CD4-positive, alpha-beta T cell treated with Interleukin-15 for 1 hour (primary cell): ENCODE measurements at regions not wholly inside any gene's neighbourhood (a gene's known extent, or its start where the extent isn't known, plus 50 kb on each side); places are given as distances from the start of the nearest gene placed in this dataset.

Experiments used
- DNase-seq: peaks from one replicate; pipeline ENCODE4 v3.0.0-alpha.2; 2020

GRCh38 chr6:44500074-44500473, 112.6 kb downstream of the CDC5L start:
- DNase-seq: no peak

DNA sequence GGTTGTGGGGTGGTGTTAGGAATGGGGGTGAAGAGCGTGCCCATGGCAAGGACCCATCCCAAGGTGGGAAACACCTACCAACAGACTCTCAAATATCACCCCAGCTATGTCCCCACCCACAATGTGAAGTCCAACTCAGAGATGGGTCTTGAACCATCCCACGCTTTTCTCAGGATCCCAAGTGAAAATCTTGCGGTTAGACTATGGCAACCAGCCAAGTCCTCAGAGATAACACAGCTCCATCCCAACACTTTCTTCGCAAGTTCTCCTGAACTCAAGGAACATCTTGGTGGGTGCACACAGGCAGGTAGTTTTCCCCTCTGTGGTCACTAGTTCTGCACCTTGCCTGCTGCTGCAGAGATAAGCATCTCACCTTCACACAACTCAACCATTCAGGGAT, 116.0 kb downstream of the CDC5L start:
- DNase-seq: no peak

- no peak for DNase-seq
Measured at GRCh38 chr6:44504301-44504791, 116.8 kb downstream of the CDC5L start.

DNA sequence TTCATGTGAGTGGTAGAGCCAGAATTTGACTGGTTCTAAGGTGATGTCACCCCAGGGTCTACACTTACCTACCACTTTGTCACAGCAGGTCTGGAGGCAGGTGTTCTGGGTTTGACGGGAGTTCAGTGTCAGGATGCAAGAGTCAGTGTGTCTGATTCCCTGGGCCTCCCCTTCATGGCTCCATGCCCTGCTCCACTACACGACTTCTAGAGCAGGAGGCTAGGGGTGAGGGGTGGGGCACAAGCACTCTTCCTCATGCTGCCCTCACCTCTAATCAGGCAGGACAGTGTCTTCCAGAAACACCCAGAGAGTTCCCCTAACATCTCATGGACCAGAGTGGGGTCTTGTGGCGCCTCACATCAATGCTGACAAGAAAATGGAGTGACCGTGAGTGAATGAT, 118.2 kb downstream of the CDC5L start:
- DNase-seq: no peak

GRCh38 chr6:44507014-44507413, 119.5 kb downstream of the CDC5L start:
- DNase-seq: no peak

DNA sequence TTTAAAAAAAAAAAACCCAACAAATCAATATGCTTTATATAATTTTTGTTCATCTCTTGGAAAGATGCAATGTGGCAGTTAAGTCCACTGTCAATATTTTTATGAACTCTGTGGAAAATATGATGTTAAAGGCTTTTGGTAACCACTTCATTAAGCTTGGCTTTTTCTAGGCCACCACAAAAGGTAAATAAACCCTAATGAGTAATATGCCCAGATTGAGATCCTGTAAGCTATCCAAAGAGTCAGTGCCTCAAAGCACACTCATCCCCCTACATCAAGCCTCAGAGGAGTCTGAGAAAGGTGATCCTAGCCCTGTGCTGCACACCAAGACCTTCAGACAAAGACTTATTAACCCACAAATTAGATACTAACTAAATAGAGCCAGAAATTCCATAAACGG, 121.1 kb downstream of the CDC5L start:
- DNase-seq: no peak

GRCh38 chr6:44511126-44511525, 123.6 kb downstream of the CDC5L start:
- no peak for DNase-seq

- no peak for DNase-seq
Measured at GRCh38 chr6:44512868-44513741, 125.6 kb downstream of the CDC5L start.

DNA sequence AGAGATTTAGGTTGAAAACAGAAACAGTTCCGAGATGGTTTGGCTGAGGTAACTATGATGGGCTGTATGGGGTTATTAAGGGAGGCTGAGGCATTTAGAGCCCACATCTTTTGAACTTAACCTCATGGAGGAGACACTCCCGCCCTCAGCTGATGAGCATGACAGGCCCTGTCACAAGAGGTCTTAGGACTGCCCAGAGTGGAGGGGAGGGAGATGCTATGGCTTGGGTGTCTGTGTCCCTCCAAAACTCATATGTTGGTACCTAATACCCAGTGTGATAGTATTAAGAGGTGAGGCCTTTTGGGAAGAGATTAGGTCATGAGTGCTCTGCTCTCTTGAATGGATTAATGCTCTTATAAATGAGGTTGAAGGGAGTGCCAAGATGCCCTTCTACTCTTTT, 126.6 kb downstream of the CDC5L start:
- DNase-seq: no peak

- no peak for DNase-seq
Measured at GRCh38 chr6:44514576-44515193, 127.2 kb downstream of the CDC5L start.

- DNase-seq: no peak
Measured at GRCh38 chr6:44522871-44523270, 135.4 kb downstream of the CDC5L start.

DNA sequence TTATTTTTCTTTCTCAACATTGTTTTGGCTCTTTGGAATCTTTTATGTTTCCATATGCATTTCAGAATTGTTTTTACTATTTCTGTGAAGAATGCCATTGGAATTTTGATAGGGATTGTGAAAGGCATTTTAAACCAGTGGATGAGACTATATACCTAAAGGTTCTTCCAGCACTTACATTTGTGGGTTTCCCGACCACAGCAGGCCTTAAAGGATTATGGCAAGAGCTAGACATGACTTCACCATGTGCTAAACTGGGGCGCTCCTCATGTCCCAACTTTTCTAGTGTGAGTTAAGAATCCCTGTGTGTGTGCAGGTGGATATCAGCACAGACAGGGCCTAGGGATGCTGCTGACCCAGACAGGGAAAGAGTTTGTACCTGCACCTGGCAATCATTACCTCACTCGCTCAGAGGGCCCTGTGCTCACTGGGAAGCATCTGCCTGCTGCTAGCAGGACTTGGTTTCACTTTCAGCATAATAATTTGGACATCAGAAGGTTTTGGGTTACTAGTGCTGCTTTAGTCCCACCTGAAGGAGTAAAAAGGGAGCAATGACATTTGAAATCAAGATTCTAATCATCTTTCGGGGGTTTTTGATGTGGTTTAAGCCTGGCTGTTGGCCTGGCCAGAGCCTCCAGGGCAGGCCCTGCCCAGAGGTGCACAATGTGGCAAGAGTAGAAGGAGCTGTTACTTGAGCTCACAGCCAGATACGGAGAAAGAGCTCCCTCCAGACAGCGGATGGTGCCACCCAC, 137.1 kb downstream of the CDC5L start:
- no peak for DNase-seq

DNA sequence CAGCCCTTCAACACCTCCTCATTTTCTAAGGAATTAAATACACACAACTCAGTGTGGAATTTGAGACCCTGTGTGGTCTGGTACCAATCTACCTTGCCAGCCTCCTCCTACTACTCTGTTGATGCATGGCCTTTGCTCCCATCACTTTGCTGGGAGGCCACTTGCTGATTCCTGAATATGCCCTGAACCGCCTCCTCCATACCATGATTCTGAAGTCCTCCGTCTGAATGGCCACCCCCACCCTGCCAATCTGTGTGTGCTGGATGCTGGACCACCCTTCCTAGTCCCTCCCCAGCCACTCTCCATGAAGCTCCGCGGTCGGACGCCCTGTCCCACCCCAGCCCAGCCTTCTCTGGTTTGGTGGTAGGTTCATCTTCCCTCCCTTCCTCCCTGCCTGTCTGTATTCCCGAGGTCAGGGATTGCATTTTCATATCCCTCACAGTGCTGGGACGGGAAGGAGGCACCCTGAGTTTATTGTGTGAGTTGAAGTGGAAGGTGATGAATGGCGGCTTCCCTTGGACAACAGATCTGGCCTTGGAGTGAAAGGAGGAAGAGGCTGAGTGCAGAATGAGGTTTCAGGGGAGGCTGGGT, 138.3 kb downstream of the CDC5L start:
- DNase-seq: no peak

DNA sequence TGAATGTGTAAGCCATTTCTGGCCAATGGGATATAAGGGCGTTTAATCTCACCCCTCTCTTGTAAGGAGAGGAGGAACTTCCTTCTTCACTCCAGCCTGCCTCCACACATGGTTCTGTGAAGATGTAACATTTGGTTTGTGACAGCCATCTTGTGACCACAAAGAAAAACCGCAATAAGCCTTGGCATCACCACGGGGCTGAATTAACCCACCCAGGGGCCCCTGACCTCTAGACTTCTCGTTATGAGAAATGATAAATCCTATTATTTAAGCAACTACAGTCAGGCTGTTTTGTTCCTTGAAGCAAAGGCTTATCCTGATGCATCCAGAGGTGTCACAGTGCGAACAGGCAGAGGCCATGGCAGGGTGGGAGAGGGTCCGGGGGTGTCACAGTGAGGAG, 139.7 kb downstream of the CDC5L start:
- no peak for DNase-seq

- DNase-seq: no peak
Measured at GRCh38 chr6:44527583-44528369, 140.3 kb downstream of the CDC5L start.

- DNase-seq: no peak
Measured at GRCh38 chr6:44528370-44528644, 140.8 kb downstream of the CDC5L start.

- DNase-seq: no peak
Measured at GRCh38 chr6:44528716-44529115, 141.2 kb downstream of the CDC5L start.

GRCh38 chr6:44529146-44529905, 141.8 kb downstream of the CDC5L start:
- DNase-seq: no peak

- no peak for DNase-seq
Measured at GRCh38 chr6:44530209-44530909, 142.9 kb downstream of the CDC5L start.

DNA sequence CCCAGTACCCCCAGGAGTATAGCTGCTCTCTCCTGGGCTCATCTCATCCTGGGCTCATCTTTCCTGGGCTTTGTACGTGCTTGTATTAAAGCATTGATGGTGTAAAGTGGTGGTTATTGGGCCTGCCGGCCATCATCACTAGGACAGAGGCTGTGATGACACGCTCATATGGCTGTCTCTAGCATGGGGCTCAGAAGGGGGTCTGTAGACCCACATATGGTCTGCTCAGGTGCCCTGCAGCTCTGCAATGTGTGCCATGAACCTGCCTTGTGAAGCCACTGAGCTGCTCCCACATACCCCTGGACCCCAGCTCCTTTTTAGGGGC, 143.4 kb downstream of the CDC5L start:
- no peak for DNase-seq

- DNase-seq: no peak
Measured at GRCh38 chr6:44531442-44532015, 144.0 kb downstream of the CDC5L start.
